A673 (cell line): ENCODE measurements at regions not wholly inside any gene's neighbourhood (a gene's known extent, or its start where the extent isn't known, plus 50 kb on each side); places are given as distances from the start of the nearest gene placed in this dataset.

Experiments used
- EZH2 ChIP-seq: fragments of 200-600 bp; sonication (generic); IDR thresholded peaks from 2 replicates; pipeline ENCODE4 v1.6.1; 2017; ENCODE audit warnings: borderline replicate concordance, low read depth, mild to moderate bottlenecking, mixed read lengths, antibody characterized with exemption, low read length; ENCODE audit not compliant: poor library complexity, severe bottlenecking
- TF ChIP-seq, protein P1 (sequence below): fragments of 300-800, 200-600 bp; sonication (generic); conservative IDR thresholded peaks from 2 replicates; pipeline ENCODE4 v1.5.1; 2017; ENCODE audit warnings: low read depth, mild to moderate bottlenecking, antibody characterized with exemption, low read length, moderate library complexity, mixed read lengths

DNA sequence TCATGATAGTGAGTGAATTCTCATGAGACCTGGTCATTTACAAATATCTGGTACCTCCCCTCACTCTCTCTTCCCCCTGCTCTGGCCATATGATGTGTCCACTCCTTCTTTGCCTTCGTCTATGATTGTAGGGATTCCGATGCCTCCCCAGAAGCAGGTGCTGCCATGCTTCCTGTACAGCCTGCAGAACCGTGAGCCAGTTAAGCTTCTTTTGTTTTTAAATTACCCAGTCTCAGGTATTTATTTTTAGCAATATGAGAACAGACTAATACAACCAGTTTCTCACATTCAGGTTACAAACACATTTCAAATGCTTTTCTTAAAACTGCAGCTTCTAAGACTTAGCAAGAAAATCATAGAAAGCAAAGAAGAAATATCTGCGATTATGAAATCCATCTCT, 321.2 kb upstream of the CDH7 start:
- TF ChIP-seq, protein P1, sequence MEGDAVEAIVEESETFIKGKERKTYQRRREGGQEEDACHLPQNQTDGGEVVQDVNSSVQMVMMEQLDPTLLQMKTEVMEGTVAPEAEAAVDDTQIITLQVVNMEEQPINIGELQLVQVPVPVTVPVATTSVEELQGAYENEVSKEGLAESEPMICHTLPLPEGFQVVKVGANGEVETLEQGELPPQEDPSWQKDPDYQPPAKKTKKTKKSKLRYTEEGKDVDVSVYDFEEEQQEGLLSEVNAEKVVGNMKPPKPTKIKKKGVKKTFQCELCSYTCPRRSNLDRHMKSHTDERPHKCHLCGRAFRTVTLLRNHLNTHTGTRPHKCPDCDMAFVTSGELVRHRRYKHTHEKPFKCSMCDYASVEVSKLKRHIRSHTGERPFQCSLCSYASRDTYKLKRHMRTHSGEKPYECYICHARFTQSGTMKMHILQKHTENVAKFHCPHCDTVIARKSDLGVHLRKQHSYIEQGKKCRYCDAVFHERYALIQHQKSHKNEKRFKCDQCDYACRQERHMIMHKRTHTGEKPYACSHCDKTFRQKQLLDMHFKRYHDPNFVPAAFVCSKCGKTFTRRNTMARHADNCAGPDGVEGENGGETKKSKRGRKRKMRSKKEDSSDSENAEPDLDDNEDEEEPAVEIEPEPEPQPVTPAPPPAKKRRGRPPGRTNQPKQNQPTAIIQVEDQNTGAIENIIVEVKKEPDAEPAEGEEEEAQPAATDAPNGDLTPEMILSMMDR: no peak
- TF ChIP-seq EZH2: no peak
